NCI-H187 (cell line): ENCODE measurements at regions not wholly inside any gene's neighbourhood (a gene's known extent, or its start where the extent isn't known, plus 50 kb on each side); places are given as distances from the start of the nearest gene placed in this dataset.
"Not testable (repeated sequence)": the region's sequence is repeated elsewhere in the genome, so short reads cannot be mapped to it uniquely, and the experiment has no call there.

Experiments used
- DNase-seq, 2 experiments: peaks; one replicate each; lab custom pipeline; 2025; lab: John Stamatoyannopoulos, UW

DNA sequence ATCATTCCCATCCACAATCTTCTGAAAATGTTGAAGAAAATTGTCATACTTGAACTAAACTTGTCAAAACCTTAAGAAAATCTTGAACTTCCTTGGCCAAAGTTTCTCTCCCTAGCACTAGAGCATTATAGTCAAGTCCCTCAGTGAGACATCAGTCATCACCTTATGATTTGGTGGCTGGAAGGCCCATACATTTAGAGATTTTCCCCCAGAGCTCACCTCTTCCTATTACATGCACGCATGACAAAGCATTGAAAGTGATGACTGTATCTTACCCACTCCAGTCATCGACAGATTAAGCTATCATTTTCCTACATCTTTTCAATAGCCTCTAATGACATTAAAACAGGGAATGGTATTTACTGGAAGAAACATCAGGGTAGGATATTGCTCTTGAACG lies 948.8 kb downstream of the TMEM121 start:
- not testable (repeated sequence) for DNase-seq

DNA sequence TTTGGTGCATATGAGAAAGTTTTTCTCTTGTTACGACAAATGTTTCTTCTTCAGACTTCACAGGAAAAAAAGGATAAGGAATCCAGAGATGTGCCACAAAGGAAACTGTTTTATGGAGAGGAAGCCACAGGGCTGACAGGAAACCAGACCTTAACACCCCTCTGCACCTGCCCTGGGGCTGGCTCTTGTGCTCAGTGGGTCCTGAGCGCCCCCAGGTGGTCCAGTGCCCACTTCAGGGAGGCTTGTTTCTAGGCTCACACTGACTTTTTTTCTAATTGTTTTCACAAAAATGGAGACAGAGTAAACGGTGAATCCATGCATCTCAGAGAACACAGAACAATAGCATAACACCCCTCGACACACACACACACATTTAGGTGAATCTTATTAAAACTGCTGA lies 951.2 kb downstream of the TMEM121 start:
- DNase-seq = not testable (repeated sequence)

DNA sequence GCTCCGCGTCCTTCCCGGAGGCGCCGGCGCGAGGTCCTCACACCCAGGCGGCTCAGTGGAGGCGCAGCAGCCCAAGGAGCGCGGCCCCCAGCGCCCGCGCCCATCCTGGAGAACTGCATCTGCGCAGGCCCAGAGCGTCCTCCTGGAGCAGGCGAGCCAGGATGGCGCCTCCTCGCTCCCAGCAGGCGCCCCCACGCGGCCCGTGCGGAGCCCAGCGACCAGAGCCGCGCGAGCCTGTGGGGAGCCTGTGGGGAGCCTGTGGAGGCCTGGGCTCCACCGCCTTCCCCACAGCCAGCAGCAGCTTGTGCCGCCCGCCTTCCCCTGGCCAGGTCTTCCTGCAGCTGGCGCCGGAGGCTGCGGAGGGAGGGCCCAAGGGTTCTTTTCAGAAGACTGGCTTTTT lies 953.9 kb downstream of the TMEM121 start:
- DNase-seq = not testable (repeated sequence)

DNA sequence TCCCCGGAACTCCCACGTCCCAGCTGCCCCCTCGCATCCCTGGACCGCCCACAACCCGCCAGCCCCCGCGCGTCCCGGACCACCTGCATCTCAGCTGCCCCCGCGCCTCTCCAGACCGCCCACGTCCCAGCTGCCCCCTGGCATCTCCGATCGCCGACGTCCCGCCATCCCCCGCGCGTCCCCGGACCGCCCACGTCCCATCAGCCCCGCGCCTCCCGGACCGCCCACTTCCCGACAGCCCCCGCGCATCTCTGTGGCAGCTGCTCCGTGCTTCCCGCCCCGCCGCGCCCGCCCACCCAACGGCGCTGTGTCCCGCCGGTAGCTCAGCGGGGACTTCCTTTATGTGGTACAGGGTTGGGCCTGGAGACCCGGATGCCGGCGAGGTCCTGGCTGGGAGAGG lies 955.8 kb downstream of the TMEM121 start:
- not testable (repeated sequence) for DNase-seq

DNA sequence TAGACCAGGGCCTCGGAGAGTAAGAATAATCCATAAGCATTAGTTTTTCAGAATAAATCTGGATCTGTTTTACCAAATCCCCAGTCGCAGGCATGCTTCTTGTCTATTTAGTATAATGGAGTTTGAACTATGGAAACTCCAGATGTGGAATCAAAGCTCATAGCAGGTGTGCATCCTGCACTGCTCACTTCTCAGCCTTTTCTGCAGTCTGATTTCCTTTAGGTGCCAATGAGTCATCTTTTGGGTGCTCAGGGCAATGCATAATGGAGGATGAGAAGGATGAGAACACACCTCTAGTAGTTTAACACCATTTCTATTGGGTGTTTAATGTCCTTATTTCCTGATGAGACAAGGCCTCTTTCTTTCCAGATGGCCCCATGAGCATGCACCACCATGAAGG lies 961.2 kb downstream of the TMEM121 start:
- DNase-seq = no peak

DNA sequence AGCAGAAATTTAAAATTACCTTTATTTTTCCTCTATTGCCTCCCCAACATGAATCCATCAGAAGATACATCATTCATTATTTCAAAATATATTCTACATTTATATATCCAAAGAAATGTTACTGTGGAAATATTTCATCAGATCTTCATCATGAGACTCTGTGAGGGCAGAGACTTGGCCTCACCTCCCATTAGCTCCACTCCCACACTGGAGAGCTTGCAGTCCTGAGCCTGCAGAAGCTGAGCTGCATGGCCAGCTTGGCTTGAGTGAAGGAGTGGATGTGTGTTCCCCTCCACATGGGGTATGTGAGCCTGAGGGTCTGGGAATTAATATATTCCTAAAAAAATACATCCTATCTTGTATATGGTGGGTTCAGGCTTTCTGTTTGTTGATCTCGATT lies 961.9 kb downstream of the TMEM121 start:
- no peak for DNase-seq

DNA sequence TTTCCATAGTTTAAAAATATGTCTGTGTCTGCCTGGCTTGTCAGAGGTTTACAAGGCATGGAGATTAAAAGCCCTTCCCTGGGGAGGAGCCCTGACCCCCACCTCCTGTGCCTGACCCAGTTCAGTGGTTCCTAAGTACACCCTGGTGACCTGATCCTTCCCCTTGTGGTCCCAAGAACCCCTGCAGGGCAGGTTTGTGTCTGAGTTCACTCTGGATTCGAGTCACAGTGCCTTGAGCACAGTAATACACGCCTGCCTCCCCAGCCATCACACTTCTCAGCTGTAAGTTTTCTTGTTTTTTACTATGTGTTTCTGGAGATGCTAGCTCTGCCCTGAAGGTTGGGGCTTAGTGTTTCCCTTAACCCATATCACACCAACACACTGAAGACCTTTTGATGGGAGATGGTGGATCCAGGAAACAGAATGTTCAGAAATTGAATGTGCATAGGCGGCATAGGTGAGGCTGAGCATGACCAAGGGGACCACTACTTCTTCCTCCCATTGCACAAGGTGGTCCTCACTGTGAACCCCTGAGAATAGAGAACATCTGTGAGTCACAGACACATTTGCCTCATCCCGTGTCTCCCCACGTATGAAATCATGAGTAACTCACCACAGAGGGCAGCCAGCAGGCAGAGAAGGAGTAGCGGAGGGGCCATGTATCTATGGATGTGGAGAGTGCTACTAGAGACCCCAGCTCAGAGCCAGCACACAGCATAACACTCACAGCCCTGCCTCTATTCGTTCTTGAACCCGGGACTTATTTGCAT lies 962.9 kb downstream of the TMEM121 start:
- DNase-seq = no peak

DNA sequence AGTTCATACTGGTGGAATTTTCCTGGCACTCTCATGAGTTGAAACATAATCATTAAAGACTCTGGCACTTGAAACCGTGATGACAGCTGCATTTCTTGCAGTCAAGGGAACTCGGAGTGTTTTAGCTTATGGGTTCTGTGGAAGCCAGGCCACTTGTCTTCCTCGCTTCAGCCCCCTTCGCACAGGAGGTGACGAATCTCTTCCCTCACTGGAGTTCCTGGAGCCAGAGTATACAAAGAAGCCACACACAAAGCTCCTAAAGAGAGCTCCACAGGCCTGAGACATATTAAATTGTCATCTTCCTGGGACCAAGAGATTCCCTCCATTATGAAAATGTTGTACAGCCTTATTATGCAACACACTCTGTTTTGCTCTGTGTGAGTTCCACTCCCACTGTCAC lies 964.1 kb downstream of the TMEM121 start:
- no peak for DNase-seq

DNA sequence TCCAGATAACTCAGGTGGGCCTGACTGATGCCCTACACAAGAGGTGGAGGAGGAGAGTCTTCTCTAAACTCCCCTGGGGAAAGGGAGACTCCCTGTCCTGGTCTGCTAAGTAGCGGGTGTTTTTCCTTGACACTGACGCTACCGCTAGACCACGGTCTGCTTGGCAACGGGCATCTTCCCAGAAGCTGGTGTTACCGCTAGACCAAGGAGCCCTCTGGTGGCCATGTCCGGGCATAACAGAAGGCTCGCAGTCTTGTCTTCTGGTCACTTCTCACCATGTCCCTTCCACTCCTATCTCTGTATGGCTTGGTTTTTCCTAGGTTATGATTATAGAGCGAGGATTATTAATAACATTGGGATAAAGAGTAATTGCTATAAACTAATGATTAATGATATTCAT lies 965.5 kb downstream of the TMEM121 start:
- no peak for DNase-seq

DNA sequence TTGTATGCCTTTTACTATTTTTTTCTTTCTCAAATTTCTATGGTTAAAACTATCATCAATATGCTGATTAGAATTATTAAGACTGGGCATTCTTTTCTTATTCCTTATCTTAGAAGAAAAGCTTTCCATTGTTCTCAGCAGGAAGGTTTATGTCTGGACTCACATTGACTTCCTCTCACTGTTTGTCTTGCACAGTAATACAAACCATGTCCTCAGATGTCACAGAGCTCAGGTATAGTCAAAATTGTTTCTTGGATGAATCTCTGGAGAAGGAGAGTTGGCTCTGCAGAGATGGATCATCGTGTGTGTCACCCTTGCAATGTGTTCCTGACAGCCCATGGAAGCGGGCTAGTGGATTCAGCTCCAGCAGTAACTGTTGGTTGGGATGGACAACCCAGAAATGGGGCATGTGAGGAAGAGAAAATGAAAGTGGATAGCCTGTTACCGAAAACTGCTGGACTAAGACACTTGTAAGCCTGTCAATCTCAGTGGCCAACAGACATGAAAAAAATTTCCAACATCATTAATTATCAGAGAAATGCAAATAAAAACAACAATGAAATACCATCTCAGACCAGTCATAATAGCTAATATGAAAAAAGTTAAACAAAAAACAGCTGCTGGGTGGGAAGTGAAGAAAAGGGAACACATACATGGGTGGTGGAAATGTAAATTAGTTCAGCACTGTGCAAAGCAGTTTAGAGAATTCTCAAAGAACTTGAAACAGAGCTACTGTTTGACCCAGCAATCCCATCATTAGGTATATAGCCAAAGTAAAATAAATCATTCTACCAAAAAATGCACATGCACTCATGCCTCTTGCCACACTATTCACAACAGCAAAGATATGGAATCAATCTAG lies 967.8 kb downstream of the TMEM121 start:
- DNase-seq = no peak

DNA sequence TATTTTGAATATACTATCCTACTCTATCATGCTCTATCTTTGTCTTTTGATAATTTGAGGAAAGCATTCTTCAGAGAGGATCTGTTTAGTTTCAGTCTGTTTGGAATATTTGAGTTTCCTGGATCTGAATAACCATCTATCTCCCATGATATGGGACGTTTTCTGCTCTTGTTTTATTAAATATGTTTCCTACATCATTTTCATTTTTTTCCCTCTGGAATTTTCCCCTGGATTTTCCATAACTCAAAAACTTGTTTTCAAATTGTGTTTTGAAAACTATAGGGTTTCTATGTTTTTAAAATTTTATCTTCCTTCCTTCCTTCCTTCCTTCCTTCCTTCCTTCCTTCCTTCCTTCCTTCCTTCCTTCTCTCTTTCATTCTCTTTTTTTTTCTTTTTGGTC lies 974.2 kb downstream of the TMEM121 start:
- no peak for DNase-seq

DNA sequence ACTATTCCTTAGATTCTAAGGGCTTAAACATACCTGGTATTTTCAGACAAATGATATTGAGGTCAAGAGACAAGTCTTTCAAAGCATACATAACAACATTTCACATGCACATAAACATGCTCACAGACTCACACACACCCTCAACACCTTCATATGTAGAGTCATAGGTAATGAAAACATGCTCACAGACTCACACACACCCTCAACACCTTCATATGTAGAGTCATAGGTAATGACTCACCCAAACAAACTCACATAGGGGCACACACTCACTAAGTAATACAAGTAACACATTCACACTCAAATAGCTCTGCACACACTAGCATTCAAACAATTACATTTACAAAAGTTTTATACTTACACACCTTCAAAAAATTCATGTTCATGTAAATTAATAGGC lies 975.5 kb downstream of the TMEM121 start:
- no peak for DNase-seq

DNA sequence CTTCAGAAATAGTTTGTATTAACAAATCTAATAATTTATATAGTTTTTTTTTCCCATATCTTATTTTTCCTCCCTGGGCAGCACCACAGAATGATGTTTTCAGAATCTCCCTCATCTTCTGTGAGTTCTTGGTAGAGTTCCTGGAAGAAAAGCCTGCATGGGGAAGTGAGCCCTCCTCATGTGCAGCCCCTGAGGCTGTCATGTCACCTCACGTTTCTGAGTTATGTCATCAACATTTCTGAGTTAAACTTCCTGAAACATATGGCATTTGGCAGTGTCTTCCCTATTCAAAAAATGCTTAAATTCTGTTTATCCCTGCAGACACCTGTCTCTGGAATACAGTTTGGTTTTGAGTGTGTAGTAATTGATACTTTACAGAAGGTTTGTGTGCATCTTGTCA lies 979.0 kb downstream of the TMEM121 start:
- no peak for DNase-seq

DNA sequence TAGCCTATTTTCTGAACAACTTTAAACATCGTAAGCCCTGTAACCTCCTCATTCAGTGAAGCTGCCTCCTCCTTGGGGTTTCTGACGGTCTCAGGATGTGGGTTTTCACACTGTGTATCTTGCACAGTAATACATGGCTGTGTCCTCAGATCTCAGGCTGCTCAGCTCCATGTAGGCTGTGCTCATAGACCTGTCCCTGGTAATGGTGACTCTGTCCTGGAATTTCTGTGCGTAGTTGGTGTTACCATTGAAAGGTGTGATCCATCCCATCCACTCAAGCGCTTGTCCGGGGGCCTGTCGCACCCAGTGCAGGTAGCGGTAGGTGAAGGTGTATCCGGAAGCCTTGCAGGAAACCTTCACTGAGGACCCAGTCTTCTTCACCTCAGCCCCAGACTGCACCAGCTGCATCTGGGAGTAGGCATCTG lies 980.5 kb downstream of the TMEM121 start:
- no peak for DNase-seq

DNA sequence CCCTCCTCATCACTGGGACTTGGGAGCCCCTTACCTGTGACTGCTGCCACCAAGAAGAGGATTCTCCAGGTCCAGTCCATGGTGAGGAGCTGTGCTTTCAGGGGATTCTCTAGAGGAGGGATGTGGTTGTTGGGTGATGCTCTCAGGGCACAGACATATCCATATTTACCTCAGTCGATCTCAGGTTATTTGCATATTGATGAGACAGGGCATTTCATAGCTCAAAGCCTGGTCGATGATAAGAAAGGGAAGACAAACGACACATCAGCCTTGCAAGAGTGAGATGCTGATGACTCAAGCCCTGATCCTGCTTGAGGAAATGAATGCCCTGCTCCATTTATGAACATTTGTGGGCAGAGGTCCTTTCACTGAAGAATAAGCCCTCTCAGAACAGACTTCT lies 981.0 kb downstream of the TMEM121 start:
- DNase-seq = no peak

DNA sequence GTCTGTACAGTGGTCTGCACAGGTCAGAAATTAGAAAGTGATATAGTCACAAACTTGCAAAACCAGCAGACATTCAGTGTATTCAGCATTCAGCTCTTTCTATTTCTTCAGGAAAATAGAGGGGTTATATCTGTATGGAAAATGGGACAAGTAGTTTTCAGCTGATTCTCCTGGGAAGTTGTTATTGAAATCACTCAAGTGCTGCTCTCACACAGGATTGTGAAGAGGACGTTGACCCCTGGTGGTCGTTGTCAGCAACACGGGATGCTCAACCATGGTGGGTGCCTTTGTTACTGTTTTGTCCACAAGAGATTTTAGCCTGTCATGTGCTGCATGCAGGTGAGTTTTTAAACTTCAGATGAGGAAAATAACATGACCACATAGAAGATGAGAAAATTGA lies 981.8 kb downstream of the TMEM121 start:
- no peak for DNase-seq

DNA sequence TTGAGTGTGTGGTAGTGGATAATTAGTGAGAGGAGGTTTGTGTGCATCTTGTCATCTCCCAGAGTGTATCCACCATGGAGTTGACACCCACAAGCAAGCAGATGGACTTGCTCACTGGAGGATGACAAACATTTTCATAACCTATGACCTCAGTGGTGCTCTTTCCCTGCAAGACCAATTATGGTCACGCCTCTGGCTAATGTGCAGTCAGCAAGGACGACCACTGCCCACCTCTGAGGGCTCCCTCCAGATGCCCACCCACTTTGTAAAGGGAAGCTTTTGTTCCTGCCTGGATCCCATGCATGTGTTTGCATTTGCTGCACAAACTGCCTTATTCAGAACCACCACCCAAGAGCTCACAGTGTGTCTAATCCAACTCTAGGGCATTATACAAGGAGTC lies 982.8 kb downstream of the TMEM121 start:
- no peak for DNase-seq

DNA sequence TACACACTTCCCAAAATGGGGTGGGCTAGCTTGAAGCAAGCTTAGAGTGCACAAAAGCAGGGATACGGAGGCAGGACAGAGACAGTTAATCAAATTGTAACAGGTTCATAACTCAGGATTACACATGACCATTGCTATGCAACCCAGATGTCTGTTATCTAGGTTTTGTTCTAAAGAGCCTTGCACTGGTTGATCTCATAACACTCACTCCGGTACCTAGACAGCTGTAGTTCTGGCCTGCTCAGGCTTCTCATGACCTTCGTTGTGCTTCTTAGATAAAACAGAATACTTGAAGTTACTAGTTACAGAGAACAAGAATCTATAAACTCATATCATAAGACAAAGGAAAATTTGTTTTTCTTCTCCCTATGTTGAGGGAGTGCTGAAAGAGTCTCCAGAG lies 983.4 kb downstream of the TMEM121 start:
- no peak for DNase-seq

DNA sequence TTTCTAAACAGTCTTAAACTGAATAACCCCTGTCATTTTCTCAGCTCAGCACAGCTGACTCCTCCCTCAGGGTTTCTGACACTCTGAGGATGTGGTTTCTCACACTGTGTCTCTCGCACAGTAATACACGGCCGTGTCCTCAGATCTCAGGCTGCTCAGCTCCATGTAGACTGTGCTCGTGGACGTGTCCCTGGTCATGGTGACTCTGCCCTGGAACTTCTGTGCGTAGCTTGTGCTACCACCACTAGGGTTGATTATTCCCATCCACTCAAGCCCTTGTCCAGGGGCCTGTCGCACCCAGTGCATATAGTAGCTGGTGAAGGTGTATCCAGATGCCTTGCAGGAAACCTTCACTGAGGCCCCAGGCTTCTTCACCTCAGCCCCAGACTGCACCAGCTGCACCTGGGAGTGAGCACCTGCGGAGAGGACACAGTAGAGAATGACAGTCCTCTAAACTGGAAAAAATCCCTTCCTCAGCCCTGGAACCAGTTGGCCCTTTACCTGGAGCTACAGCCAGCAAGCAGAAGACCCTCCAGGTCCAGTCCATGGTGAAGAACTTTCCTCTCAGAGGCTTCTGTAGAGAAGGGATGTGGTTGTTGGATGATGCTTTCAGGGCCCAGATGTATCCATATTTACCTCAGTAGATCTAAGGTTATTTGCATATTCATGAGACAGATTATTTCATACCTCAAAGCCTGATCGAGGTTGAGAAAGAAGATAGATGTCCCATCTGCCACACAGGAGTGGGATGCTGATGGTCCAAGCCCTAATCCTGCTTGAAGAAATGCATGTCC lies 984.8 kb downstream of the TMEM121 start:
- DNase-seq = no peak

DNA sequence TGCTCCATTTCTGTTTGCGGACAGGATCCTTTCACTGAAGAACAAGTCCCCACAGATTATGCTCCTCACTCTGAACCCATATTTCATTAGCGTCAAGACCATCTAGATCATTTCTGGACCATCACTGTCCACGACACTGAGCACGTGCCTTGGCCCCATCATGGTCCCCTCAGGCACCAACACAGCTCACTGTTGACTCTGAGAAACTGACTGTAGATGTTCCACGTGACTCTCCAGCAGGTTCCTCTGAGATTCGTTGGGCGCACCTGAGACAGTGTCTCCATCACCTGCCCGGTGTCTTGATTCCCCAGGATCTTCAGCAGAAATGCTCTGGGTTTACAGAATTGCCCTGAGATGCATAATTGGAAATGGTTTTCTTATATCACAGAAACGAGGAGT lies 985.4 kb downstream of the TMEM121 start:
- DNase-seq = no peak

DNA sequence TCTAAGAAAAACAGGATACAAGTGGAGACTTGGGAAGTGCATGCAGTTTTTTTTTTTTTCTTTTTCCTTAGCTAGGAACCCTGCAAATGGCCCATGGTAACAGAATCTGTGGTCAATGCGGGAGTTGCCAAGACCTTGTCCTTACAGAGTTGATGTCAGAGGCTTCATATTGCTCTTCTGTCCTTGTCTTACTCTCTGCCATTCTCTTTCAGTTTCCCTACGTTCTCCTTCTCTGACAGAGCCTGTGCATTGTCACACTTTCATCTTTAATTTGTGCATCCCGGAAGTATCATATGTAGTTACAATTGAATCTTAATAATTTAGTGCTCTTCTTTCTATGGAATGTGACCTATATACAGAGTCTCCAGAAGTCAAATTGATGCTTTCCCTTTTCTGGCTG lies 986.9 kb downstream of the TMEM121 start:
- DNase-seq = no peak
